HepG2 (cell line): ENCODE measurements at regions not wholly inside any gene's neighbourhood (a gene's known extent, or its start where the extent isn't known, plus 50 kb on each side); places are given as distances from the start of the nearest gene placed in this dataset.

Source experiments
- ATAC-seq: fragments of 200-7000 bp; cut with Tn5 transposase; 3 replicates; pipeline ENCODE4 v1.9.1; 2020; ENCODE audit warnings: mild to moderate bottlenecking, moderate library complexity
- BruUV-seq: library from RNA; stranded (reverse); fragments of 400-500 nt; replicated peaks from 2 replicates; lab custom pipeline; 2021; lab: Mats Ljungman, UMichigan
- CTCF ChIA-PET: fragments of 300-600 bp; formaldehyde crosslinking; extraction: SDS; loops from one replicate; lab custom pipeline; 2021; ENCODE audit warnings: low total read pairs, inconsistent platforms, low intra/inter-chr PET ratio; lab: Yijun Ruan, JAX
- POLR2A ChIA-PET: fragments of 350-600 bp; sonication (Branson Sonifier 250); formaldehyde crosslinking; loops from one replicate; lab custom pipeline; 2020; ENCODE audit warnings: antibody characterized with exemption, inconsistent platforms; lab: Yijun Ruan, JAX
- DNase-seq: peaks from one replicate; pipeline ENCODE4 v3.0.0-alpha.2; 2015; ENCODE audit warnings: low spot score
- FAIRE-seq: peaks from 3 replicates; lab custom pipeline; 2011; peaks lifted over from hg19 to GRCh38; lab: Jason Lieb, UNC
- H2AFZ ChIP-seq: one replicate; pipeline ENCODE4 v1.6.1; 2011; ENCODE audit warnings: low read length, inconsistent platforms
- H3K27ac ChIP-seq: fragments of 300-600 bp; 3 replicates; pipeline ENCODE4 v1.8.0; 2011; ENCODE audit warnings: mixed run types, mild to moderate bottlenecking, mixed read lengths, low read length, inconsistent platforms; ENCODE audit not compliant: insufficient read depth; ENCODE audit errors: extremely low read length
- H3K27me3 ChIP-seq, 2 experiments: fragments of 200-600 bp in 1 of 2; 2 replicates in 1 of 2; 3 replicates in 1 of 2; pipeline versions ENCODE4 v1.6.0 to v1.8.0; 2011; ENCODE audit warnings: low read length in 2 of 2, mild to moderate bottlenecking in 2 of 2, moderate library complexity in 2 of 2, inconsistent platforms in 1 of 2; ENCODE audit not compliant: insufficient read depth in 2 of 2, control insufficient read depth in 1 of 2
- H3K36me3 ChIP-seq, 2 experiments: fragments of 200-600 bp in 1 of 2; replicated peaks in 1 of 2; 2 replicates in 1 of 2; 3 replicates in 1 of 2; pipeline versions ENCODE4 v1.5.1 to v1.8.0; 2011; ENCODE audit warnings: low read length in 2 of 2, inconsistent platforms in 1 of 2; ENCODE audit not compliant: insufficient read depth in 2 of 2, control insufficient read depth in 1 of 2
- H3K4me1 ChIP-seq: 2 replicates; pipeline ENCODE4 v1.5.1; 2012; ENCODE audit warnings: low read length, inconsistent platforms; ENCODE audit not compliant: insufficient read depth
- H3K4me2 ChIP-seq: 2 replicates; pipeline ENCODE4 v1.6.0; 2011; ENCODE audit warnings: low read depth, low read length, inconsistent platforms
- H3K4me3 ChIP-seq, 3 experiments: fragments of 200-600 bp in 1 of 3; sonication (generic), shearing (Covaris generic) in 1 of 3; replicated peaks in 1 of 3; 2 replicates each; pipeline ENCODE4 v1.5.1; 2011 to 2016; ENCODE audit warnings: low read length in 3 of 3, inconsistent platforms in 2 of 3, low read depth in 2 of 3, mild to moderate bottlenecking in 2 of 3, control low read depth in 1 of 3, mixed read lengths in 1 of 3; ENCODE audit not compliant: insufficient read depth in 1 of 3
- H3K79me2 ChIP-seq: one replicate; pipeline ENCODE4 v1.6.1; 2011; ENCODE audit warnings: low read length, inconsistent platforms; ENCODE audit not compliant: insufficient read depth
- H3K9ac ChIP-seq: 2 replicates; pipeline ENCODE4 v1.6.0; 2011; ENCODE audit warnings: mild to moderate bottlenecking, low read depth, low read length, inconsistent platforms; ENCODE audit not compliant: insufficient read depth
- H3K9me3 ChIP-seq: 2 replicates; pipeline ENCODE4 v1.5.1; 2012; ENCODE audit warnings: mild to moderate bottlenecking, low read length
- H4K20me1 ChIP-seq: 2 replicates; pipeline ENCODE4 v1.6.0; 2011; ENCODE audit warnings: inconsistent platforms, mild to moderate bottlenecking, low read length, moderate library complexity; ENCODE audit not compliant: insufficient read depth
- GATA4 ChIP-seq: sonication (generic); IDR thresholded peaks from 2 replicates; pipeline ENCODE4 v1.6.1; 2016; ENCODE audit warnings: antibody characterized with exemption, low read depth, borderline replicate concordance
- HNRNPUL1 ChIP-seq: fragments of 200-400 bp; formaldehyde crosslinking; IDR thresholded peaks from 2 replicates; pipeline ENCODE4 v1.6.1; 2017; ENCODE audit warnings: low read depth, mild to moderate bottlenecking, low read length, moderate library complexity
- PHF21A ChIP-seq: sonication (generic); formaldehyde crosslinking; IDR thresholded peaks from 2 replicates; pipeline ENCODE4 v1.5.0; 2020; ENCODE audit warnings: mild to moderate bottlenecking, missing genetic modification reagents
- SRY ChIP-seq: sonication (generic); formaldehyde crosslinking; IDR thresholded peaks from 2 replicates; pipeline ENCODE4 v1.8.0; 2022; ENCODE audit warnings: mild to moderate bottlenecking, missing genetic modification reagents
- TGIF2 ChIP-seq: IDR thresholded peaks from 2 replicates; pipeline ENCODE4 v1.6.1; 2016; ENCODE audit warnings: control low read depth, missing compliant biosample characterization
- WIZ ChIP-seq: sonication (generic); formaldehyde crosslinking; IDR thresholded peaks from 2 replicates; pipeline ENCODE4 v1.5.1; 2020; ENCODE audit warnings: mild to moderate bottlenecking, missing genetic modification reagents
- ZNF670 ChIP-seq: sonication (generic); formaldehyde crosslinking; IDR thresholded peaks from 2 replicates; pipeline ENCODE4 v1.8.0; 2022; ENCODE audit warnings: mild to moderate bottlenecking, missing genetic modification reagents, borderline replicate concordance
- ZNF747 ChIP-seq: sonication (generic); formaldehyde crosslinking; IDR thresholded peaks from 2 replicates; pipeline ENCODE4 v1.8.1; 2023; ENCODE audit warnings: missing genetic modification reagents, mild to moderate bottlenecking, borderline replicate concordance
- ZNF879 ChIP-seq: sonication (generic); formaldehyde crosslinking; IDR thresholded peaks from 2 replicates; pipeline ENCODE4 v1.8.1; 2023; ENCODE audit warnings: missing genetic modification reagents
- WGBS: methylation state at CpG from one replicate; pipeline ENCODE4 v1.1.6; 2017; ENCODE audit warnings: low lambda C conversion rate; 5-methylcytosine and 5-hydroxymethylcytosine counted together
- in situ Hi-C: cut with HindIII; loops from 2 replicates; pipeline ENCODE4 v1.10.0; 2017; ENCODE audit warnings: low pct_unique_long_range_greater_than_20kb; ENCODE audit not compliant: extremely low pct_ligation_motif_present
- intact Hi-C: fragments of 100-400 bp; cut with micrococcal nuclease; formaldehyde crosslinking; loops from one replicate; pipeline ENCODE4 v1.10.0; 2022; ENCODE audit not compliant: unreplicated experiment
- TF ChIP-seq, protein P1 (sequence below): sonication (generic); formaldehyde crosslinking; IDR thresholded peaks from 2 replicates; pipeline ENCODE4 v1.8.1; 2023; ENCODE audit warnings: mild to moderate bottlenecking, missing genetic modification reagents, borderline replicate concordance
- TF ChIP-seq, protein P2 (sequence below): sonication (generic); formaldehyde crosslinking; IDR thresholded peaks from 2 replicates; pipeline ENCODE4 v1.4.0; 2020; ENCODE audit warnings: missing genetic modification reagents, borderline replicate concordance

DNA sequence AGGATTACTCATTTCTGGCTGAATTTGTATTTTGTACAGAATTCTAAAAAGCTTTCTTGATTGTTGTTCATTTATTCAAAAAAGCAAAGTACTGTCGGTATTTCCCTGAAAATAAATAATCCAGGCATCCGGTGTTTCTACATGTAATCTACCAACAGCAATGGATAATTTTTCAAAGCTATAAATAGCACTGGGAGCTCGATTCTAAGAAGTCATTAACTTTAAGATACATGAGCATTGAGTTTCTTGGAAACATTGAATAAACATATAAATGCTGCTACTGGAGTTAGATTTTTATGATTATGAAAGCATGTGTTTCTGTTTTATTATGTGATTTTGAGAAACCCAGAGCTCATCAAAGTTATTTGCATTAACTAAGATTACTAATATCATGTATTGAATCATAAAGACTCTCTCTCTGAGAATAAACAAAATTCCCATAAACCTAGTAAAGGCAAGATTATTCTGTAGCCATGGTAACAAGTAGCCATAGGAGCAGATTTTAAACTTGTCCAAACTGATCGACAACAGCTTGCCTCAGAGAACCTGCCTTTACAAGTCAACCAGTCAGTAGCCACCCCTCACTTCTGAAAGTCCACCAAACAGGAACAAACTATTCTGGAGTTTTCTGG, 197.0 kb downstream of the DRD1 start (continued):
- no peak for TF ChIP-seq GATA4
- TF ChIP-seq, all 625 proteins: peak for 0

GRCh38 chr5:175246242-175246888, 197.6 kb downstream of the DRD1 start:
- 16% methylated on average over 6 of the region's 8 CpGs for WGBS
- Histone ChIP-seq H3K4me2 (no peak overlapping the region), H3K27me3 (peaks cover 0 to 5% of the 10 kb centered on the region in 2 experiments; a peak in 2 of 5 replicates), H3K4me3 (no peak overlapping the region), H3K36me3 (no peaks in the 10 kb centered on the region), H3K79me2 (no peaks in the 10 kb centered on the region), H4K20me1 (no peaks in the 10 kb centered on the region), H3K27ac (no peak overlapping the region), H2AFZ (no peak overlapping the region), H3K9ac (no peak overlapping the region), H3K4me1 (no peaks in the 10 kb centered on the region), H3K9me3 (no peaks in the 10 kb centered on the region)
- ATAC-seq (no peak), DNase-seq (no peak), FAIRE-seq (no peak)
- ChIA-PET CTCF (no interaction called here), POLR2A (no interaction called here)
- in situ Hi-C loops (no loop called here), intact Hi-C loops (no loop called here)
- BruUV-seq, result no TSS peak
- TF ChIP-seq, protein P1, sequence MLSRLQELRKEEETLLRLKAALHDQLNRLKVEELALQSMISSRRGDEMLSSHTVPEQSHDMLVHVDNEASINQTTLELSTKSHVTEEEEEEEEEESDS, result no peak
- TF ChIP-seq, protein P2, sequence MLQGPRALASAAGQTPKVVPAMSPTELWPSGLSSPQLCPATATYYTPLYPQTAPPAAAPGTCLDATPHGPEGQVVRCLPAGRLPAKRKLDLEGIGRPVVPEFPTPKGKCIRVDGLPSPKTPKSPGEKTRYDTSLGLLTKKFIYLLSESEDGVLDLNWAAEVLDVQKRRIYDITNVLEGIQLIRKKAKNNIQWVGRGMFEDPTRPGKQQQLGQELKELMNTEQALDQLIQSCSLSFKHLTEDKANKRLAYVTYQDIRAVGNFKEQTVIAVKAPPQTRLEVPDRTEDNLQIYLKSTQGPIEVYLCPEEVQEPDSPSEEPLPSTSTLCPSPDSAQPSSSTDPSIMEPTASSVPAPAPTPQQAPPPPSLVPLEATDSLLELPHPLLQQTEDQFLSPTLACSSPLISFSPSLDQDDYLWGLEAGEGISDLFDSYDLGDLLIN (CRISPR knock-in tag), result no peak
- no peak for TF ChIP-seq ZNF879 (CRISPR knock-in tag)
- TF ChIP-seq SRY, result no peak
- TF ChIP-seq PHF21A (CRISPR knock-in tag), result no peak
- no peak for TF ChIP-seq ZNF747 (CRISPR knock-in tag)
- no peak for TF ChIP-seq TGIF2 (CRISPR knock-in tag)
- no peak for TF ChIP-seq HNRNPUL1
- no peak for TF ChIP-seq WIZ (CRISPR knock-in tag)
- TF ChIP-seq ZNF670, result no peak
